ENCODE measurements at regions not wholly inside any gene's neighbourhood (a gene's known extent, or its start where the extent isn't known, plus 50 kb on each side); places are given as distances from the start of the nearest gene placed in this dataset.

GRCh38 chr6:126548300-126548699 is 208.4 kb downstream of the CENPW start:
- no peak for TF ChIP-seq CTCF (IDR thresholded peaks at IDR 0.05)
- TF ChIP-seq POLR2A (IDR thresholded peaks at IDR 0.05), result no peak
